IgD-negative memory B cell (primary cell): ENCODE measurements at regions not wholly inside any gene's neighbourhood (a gene's known extent, or its start where the extent isn't known, plus 50 kb on each side); places are given as distances from the start of the nearest gene placed in this dataset.

Experiments used
- H3K27ac Mint-ChIP-seq, 3 donors: one replicate each; pipeline ENCODE4 v1.8.0; 2020 to 2022; ENCODE audit warnings: mild to moderate bottlenecking in 3 of 3, mixed read lengths in 3 of 3, moderate library complexity in 1 of 3
- H3K27me3 Mint-ChIP-seq: one replicate; pipeline ENCODE4 v1.8.0; 2021; ENCODE audit warnings: mixed read lengths
- H3K36me3 Mint-ChIP-seq: one replicate; pipeline ENCODE4 v1.8.0; 2020; ENCODE audit warnings: mild to moderate bottlenecking, mixed read lengths
- H3K4me1 Mint-ChIP-seq, 3 donors: one replicate each; pipeline ENCODE4 v1.8.0; 2020 to 2022; ENCODE audit warnings: mixed read lengths in 3 of 3, mild to moderate bottlenecking in 1 of 3
- H3K4me3 Mint-ChIP-seq, 4 donors: one replicate each; pipeline ENCODE4 v1.8.0; 2020 to 2022; ENCODE audit warnings: mild to moderate bottlenecking in 4 of 4, mixed read lengths in 4 of 4, moderate library complexity in 3 of 4
- H3K9me3 Mint-ChIP-seq, 3 donors: one replicate each; pipeline ENCODE4 v1.8.0; 2020 to 2021; ENCODE audit warnings: mixed read lengths in 3 of 3, mild to moderate bottlenecking in 1 of 3

DNA sequence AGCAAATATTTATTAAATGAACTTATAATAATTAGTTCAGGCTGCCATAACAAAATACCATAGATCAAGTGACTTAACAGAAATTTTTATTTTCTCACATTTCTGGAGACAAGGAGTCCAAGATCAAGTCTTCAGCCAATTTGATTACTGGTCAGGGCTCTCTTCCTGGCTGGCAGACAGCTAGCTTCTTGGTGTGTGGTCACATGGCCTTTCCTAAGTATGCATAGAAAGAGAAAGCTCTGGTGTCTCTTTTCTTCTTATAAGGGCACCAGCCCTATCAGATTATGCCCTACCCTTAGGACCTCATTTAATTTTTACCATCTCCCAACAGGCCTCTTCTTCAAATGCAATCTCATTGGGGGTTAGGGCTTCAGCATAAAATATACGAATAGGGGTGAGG lies 438.5 kb upstream of the INTU start:
- Mint-ChIP-seq H3K9me3 (peaks cover 5 to 19% (median 7%) of the 10 kb centered on the region in 3 donors), H3K27ac (no peak overlapping the region), H3K4me1 (no peaks in the 10 kb centered on the region), H3K4me3 (no peak overlapping the region), H3K36me3 (no peaks in the 10 kb centered on the region), H3K27me3 (no peaks in the 10 kb centered on the region)

- Mint-ChIP-seq H3K27ac (no peak overlapping the region), H3K27me3 (no peaks in the 10 kb centered on the region), H3K4me3 (no peak overlapping the region), H3K4me1 (no peaks in the 10 kb centered on the region), H3K36me3 (no peaks in the 10 kb centered on the region), H3K9me3 (peaks cover 8 to 14% (median 9%) of the 10 kb centered on the region in 3 donors)
Observed at GRCh38 chr4:127196655-127197352, 436.0 kb upstream of the INTU start.

- H3K36me3 Mint-ChIP-seq = no peaks in the 10 kb centered on the region
- H3K9me3 Mint-ChIP-seq = peaks cover 8 to 23% (median 10%) of the 10 kb centered on the region in 3 donors
- no peak overlapping the region for H3K27ac Mint-ChIP-seq
- no peaks in the 10 kb centered on the region for H3K27me3 Mint-ChIP-seq
- H3K4me1 Mint-ChIP-seq = no peaks in the 10 kb centered on the region
- no peak overlapping the region for H3K4me3 Mint-ChIP-seq
Observed at GRCh38 chr4:127203562-127204200, 429.1 kb upstream of the INTU start.

- Mint-ChIP-seq H3K36me3 (no peaks in the 10 kb centered on the region), H3K4me3 (no peak overlapping the region), H3K27me3 (no peaks in the 10 kb centered on the region), H3K27ac (no peak overlapping the region), H3K9me3 (peaks cover 6 to 17% (median 7%) of the 10 kb centered on the region in 3 donors), H3K4me1 (no peaks in the 10 kb centered on the region)
Observed at GRCh38 chr4:127204322-127204721, 428.4 kb upstream of the INTU start.

DNA sequence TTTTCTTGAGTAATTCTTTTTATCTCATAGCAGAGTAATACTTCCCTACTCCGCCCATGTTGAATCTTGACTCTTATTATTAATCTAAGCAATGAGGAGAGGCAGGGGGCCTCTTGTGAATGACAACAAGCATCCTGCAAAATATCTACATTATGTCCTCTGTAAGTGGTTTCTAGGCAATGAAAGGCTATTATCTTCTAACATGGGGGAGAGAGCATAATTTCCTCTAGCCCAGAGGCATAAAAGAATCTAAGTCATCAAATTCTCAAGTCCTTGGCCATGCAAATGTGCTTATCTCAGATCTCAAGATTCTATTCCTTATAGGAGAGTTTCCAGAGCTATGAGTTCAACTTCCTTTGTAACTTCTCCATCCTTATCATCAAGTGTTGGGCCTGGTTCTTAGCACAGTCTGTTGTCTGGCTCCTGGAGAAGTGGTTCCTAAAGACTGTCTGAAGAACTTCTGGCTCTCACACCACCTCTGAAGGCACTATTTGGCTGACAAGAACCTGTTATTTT lies 423.1 kb upstream of the INTU start:
- Mint-ChIP-seq H3K27me3 (no peaks in the 10 kb centered on the region), H3K4me1 (no peaks in the 10 kb centered on the region)

DNA sequence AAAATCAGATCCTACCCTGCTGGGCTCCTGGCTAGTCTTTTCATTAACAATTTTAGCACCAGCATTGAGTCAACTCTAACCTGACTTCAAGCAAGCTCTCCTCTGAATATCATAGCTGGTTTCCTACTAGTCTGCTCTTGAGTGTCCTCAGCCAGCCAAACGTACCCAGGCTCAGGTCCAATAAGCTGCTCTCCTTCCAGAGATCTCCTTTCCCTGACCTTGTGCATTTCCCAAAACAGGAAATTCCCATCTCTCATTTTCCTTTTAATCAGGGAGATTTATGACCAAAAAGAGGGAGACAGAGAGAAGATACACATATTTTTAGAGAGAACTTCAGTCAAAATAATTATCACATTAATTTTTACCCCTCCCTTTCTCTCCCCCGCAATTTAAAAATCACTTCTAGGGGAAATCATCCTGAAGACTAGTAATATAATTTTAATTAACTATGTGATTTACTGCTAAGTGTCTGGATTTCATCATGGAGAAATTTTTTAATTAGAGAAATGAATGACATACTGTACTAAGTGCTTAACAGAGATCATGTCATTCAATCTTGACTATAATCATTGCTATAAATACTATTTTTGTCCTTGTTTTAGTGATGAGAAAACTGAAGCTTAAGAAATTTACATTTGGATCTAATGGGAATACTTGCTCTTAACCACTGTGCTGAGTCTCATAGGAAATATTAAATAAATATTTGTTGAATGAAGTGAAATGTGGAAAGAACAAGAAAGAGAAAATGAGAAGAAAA lies 421.7 kb upstream of the INTU start:
- Mint-ChIP-seq H3K27me3 (no peaks in the 10 kb centered on the region), H3K4me1 (peaks cover 0 to 1% (median 0%) of the 10 kb centered on the region in 3 donors), H3K27ac (no peak overlapping the region), H3K4me3 (no peak overlapping the region), H3K36me3 (no peaks in the 10 kb centered on the region), H3K9me3 (peaks cover 0 to 9% (median 4%) of the 10 kb centered on the region in 3 donors)

More for the DNA sequence above, 423.1 kb upstream of the INTU start:
- Mint-ChIP-seq H3K9me3 (peaks cover 0 to 7% (median 2%) of the 10 kb centered on the region in 3 donors), H3K36me3 (no peaks in the 10 kb centered on the region), H3K4me3 (no peak overlapping the region), H3K27ac (no peak overlapping the region)

DNA sequence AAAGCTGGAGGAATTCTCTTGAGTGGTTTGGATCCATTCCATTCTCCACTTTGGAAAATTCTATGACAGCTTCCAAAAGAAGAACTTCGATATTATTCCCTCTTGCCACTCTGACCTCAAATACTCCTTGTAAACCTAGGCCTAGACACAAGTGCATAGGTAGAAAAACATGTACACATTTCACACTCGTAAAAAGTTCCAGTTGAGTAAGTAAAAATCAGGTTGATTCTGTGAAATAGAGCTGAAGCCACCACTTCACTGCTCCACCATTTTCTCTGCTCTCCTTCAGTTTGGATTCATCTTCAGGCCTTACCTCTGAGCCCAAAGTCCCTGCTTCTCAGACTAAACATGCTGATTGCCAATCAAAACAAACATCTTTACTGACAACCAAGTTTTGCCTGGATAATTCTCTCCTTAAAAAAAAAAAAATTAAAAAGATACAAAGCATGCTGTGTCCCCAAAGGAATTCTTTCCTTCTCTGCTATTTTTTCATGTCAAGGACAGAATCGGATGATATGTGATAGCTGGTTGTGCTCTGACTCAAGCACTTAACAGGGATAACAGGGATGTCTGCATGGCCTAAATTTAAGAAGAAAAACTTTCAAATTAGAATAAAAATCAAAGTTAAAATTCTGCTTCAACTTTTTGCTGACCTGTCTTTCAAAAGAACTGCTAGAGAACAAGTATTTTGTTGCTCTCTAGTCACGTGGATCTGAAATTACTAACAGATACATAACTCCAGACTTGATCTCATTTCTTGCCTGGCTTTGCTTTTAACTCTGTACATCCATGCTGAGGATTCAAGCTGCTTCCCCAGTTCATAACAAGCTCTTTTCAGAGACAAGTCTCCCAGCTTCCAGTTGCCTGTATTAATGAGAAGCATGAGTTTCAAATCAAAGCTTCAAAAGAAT lies 420.9 kb upstream of the INTU start:
- no peaks in the 10 kb centered on the region for H3K27me3 Mint-ChIP-seq
- no peak overlapping the region for H3K27ac Mint-ChIP-seq
- peaks cover 0 to 1% (median 0%) of the 10 kb centered on the region in 3 donors for H3K4me1 Mint-ChIP-seq
- H3K36me3 Mint-ChIP-seq = no peaks in the 10 kb centered on the region
- no peak overlapping the region for H3K4me3 Mint-ChIP-seq
- peaks cover 0 to 4% (median 2%) of the 10 kb centered on the region in 3 donors for H3K9me3 Mint-ChIP-seq

- no peak overlapping the region for H3K4me3 Mint-ChIP-seq
- peaks cover 0 to 1% (median 0%) of the 10 kb centered on the region in 3 donors for H3K4me1 Mint-ChIP-seq
- H3K9me3 Mint-ChIP-seq = peaks cover 0 to 4% (median 2%) of the 10 kb centered on the region in 3 donors
- no peaks in the 10 kb centered on the region for H3K36me3 Mint-ChIP-seq
- H3K27ac Mint-ChIP-seq = no peak overlapping the region
- no peaks in the 10 kb centered on the region for H3K27me3 Mint-ChIP-seq
Observed at GRCh38 chr4:127212701-127213100, 420.1 kb upstream of the INTU start.

- Mint-ChIP-seq H3K9me3 (peaks cover 0 to 11% (median 2%) of the 10 kb centered on the region in 3 donors), H3K27ac (no peak overlapping the region), H3K27me3 (no peaks in the 10 kb centered on the region), H3K4me1 (peaks cover 0 to 1% (median 0%) of the 10 kb centered on the region in 3 donors), H3K4me3 (no peak overlapping the region), H3K36me3 (no peaks in the 10 kb centered on the region)
Observed at GRCh38 chr4:127214016-127214415, 418.7 kb upstream of the INTU start.

GRCh38 chr4:127214931-127215330 lies 417.8 kb upstream of the INTU start:
- Mint-ChIP-seq H3K27me3 (no peaks in the 10 kb centered on the region), H3K27ac (no peak overlapping the region), H3K4me1 (peaks cover 0 to 1% (median 0%) of the 10 kb centered on the region in 3 donors), H3K36me3 (no peaks in the 10 kb centered on the region), H3K4me3 (no peak overlapping the region), H3K9me3 (peaks cover 0 to 13% (median 5%) of the 10 kb centered on the region in 3 donors)

DNA sequence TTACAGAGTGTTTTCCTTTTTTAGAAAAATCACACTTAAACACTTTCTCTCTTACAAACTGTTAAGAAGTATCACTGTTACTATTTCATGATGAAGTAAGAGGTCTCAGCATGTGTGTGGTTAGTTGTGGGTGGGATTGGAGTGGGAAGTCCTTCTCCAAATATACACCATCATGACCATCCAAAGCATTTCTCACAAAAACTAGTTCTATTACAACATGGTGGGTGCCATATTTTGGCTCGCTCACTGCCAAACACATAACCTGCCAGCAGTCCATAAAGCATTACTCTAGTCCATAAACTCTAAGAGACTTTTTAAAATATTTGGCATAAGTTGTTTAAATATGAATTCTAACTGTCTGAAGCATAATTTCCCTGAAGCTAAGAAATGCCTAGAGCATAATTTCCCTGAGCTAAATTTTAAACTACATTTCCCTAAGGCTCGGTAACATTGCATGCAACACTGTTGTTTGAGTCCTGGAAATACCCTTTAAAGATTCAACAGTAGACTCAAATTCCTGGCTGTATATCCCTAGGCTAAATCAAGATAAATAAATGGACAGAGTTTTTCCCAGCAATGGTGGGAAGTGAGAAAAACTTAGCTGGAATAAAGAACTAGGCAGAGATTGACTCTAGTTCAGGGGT lies 415.0 kb upstream of the INTU start:
- no peaks in the 10 kb centered on the region for H3K36me3 Mint-ChIP-seq
- no peak overlapping the region for H3K27ac Mint-ChIP-seq
- peaks cover 0 to 1% (median 0%) of the 10 kb centered on the region in 3 donors for H3K4me1 Mint-ChIP-seq
- H3K27me3 Mint-ChIP-seq = no peaks in the 10 kb centered on the region
- H3K9me3 Mint-ChIP-seq = peaks cover 0 to 13% (median 7%) of the 10 kb centered on the region in 3 donors
- H3K4me3 Mint-ChIP-seq = no peak overlapping the region

DNA sequence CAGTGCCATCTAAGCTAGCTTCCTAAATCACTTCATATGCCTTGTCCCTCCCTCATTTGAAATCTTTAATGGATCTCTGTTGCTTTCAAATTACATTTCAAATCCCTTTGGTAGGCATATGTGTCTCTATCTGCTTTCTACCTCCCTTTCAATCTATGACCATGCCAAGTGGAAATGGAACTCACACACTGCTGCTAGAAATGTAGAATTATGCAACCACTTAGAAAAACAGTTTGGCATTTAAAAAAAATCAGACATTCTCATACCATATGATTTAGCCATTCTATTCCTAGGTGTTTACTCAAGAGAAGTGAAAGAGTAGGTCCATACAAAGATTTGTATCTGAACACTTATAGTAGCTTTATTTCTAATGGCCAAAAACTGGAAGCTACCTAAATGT lies 413.5 kb upstream of the INTU start:
- no peaks in the 10 kb centered on the region for H3K27me3 Mint-ChIP-seq
- H3K36me3 Mint-ChIP-seq = no peaks in the 10 kb centered on the region
- peaks cover 0 to 1% (median 0%) of the 10 kb centered on the region in 3 donors for H3K4me1 Mint-ChIP-seq
- peaks cover 4 to 13% (median 7%) of the 10 kb centered on the region in 3 donors for H3K9me3 Mint-ChIP-seq
- no peak overlapping the region for H3K4me3 Mint-ChIP-seq
- no peak overlapping the region for H3K27ac Mint-ChIP-seq

- no peaks in the 10 kb centered on the region for H3K4me1 Mint-ChIP-seq
- H3K36me3 Mint-ChIP-seq = peaks cover 2% of the 10 kb centered on the region
- no peak overlapping the region for H3K4me3 Mint-ChIP-seq
- no peak overlapping the region for H3K27ac Mint-ChIP-seq
- peaks cover 1 to 4% (median 4%) of the 10 kb centered on the region in 3 donors for H3K9me3 Mint-ChIP-seq
- H3K27me3 Mint-ChIP-seq = no peaks in the 10 kb centered on the region
Observed at GRCh38 chr4:127224556-127224955, 408.2 kb upstream of the INTU start.
